ENCODE measurements at regions not wholly inside any gene's neighbourhood (a gene's known extent, or its start where the extent isn't known, plus 50 kb on each side); places are given as distances from the start of the nearest gene placed in this dataset.
"Not testable (repeated sequence)": the region's sequence is repeated elsewhere in the genome, so short reads cannot be mapped to it uniquely, and the experiment has no call there.

- Histone ChIP-seq H3K4me3 (no peak overlapping the region), H3K27ac (no peak overlapping the region)
- TF ChIP-seq CTCF (IDR thresholded peaks at IDR 0.05): no peak
- no peak for DNase-seq (ENCODE audit: low spot score)
Observed at GRCh38 chr3:87120881-87121280, 106.2 kb upstream of the CHMP2B start.

GRCh38 chr3:87120236-87120635, 106.9 kb upstream of the CHMP2B start:
- no peak for DNase-seq (ENCODE audit: low spot score)
- Histone ChIP-seq H3K27ac (no peak overlapping the region), H3K4me3 (no peak overlapping the region)
- no peak for TF ChIP-seq CTCF (IDR thresholded peaks at IDR 0.05)

- DNase-seq (ENCODE audit: low spot score): no peak
Observed at GRCh38 chr3:87109465-87109864, 117.6 kb upstream of the CHMP2B start.

GRCh38 chr3:87101861-87102625, 111.1 kb upstream of the VGLL3 start:
- no peak for DNase-seq (ENCODE audit: low spot score)
- H3K27ac ChIP-seq: no peak overlapping the region
- H3K4me3 ChIP-seq: no peak overlapping the region
- TF ChIP-seq CTCF (IDR thresholded peaks at IDR 0.05): no peak

More at GRCh38 chr3:87109465-87109864, 117.6 kb upstream of the CHMP2B start:
- TF ChIP-seq CTCF (IDR thresholded peaks at IDR 0.05): no peak
- no peak overlapping the region for H3K27ac ChIP-seq
- no peak overlapping the region for H3K4me3 ChIP-seq

GRCh38 chr3:87097733-87098132, 106.8 kb upstream of the VGLL3 start:
- H3K4me3 ChIP-seq; DNase-seq (ENCODE audit: low spot score); H3K27ac ChIP-seq: not testable (repeated sequence)

- no peak for TF ChIP-seq CTCF (IDR thresholded peaks at IDR 0.05)
- Histone ChIP-seq H3K4me3 (peak overlapping the region; percentile 28), H3K27ac (no peak overlapping the region)
- DNase-seq (ENCODE audit: low spot score): no peak
Observed at GRCh38 chr3:87090631-87091030, 99.7 kb upstream of the VGLL3 start.

GRCh38 chr3:87088993-87089841, 98.3 kb upstream of the VGLL3 start:
- DNase-seq (ENCODE audit: low spot score): peak; percentile 84
- Histone ChIP-seq H3K4me3 (peak overlapping the region; percentile 87), H3K27ac (peak overlapping the region; percentile 73 to 94)
- no peak for TF ChIP-seq CTCF (IDR thresholded peaks at IDR 0.05)
